SU-DHL-6 (cell line): ENCODE measurements at regions not wholly inside any gene's neighbourhood (a gene's known extent, or its start where the extent isn't known, plus 50 kb on each side); places are given as distances from the start of the nearest gene placed in this dataset.

ENCODE experiments used
- CTCF ChIP-seq: fragments of 200-600 bp; sonication (generic); IDR thresholded peaks from one replicate; pipeline ENCODE4 v1.5.1; 2017; ENCODE audit warnings: antibody characterized with exemption, mild to moderate bottlenecking, low read length, moderate library complexity; ENCODE audit not compliant: insufficient read depth, poor library complexity, severe bottlenecking
- EZH2phosphoT487 ChIP-seq: fragments of 200-600 bp; sonication (generic), shearing (Covaris generic); conservative IDR thresholded peaks from 2 replicates; pipeline ENCODE4 v1.6.1; 2018; ENCODE audit warnings: mild to moderate bottlenecking, antibody characterized with exemption, low read length, moderate library complexity, mixed read lengths

DNA sequence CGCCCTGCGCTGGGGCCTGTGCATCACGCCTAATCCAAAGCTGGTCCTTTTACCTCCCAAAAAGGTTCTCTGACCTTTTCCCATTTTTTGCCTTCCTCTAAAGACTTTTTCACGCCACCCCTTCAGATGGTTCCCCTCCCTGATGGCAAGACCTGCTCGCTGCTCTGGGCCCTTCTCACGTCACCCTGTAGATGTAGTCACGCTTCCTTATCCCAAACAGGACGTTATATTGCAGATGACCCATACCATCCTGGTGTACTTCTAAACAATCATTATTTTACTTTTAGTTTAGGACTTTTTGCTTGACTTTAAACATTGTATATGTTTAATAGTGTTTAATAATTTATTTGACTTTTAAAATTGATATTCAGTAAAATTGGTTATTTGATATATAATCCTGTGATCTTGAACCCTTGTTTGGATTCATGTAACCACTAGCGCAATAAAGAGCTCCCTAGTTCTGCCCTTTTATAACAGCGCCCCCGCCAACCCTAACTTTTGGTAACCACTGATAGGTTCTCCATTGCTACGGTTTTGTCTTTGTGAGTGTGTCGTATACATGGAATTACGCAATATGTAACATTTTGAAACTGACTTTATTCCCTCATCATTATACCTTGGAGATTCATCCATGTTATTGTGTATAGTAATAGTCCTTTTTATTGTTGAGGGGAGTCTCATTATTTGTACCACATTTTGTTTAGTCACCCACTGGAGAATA, 159.0 kb upstream of the CHRNA7 start:
- no peak for TF ChIP-seq CTCF
- no peak for TF ChIP-seq EZH2phosphoT487
